ENCODE measurements at regions not wholly inside any gene's neighbourhood (a gene's known extent, or its start where the extent isn't known, plus 50 kb on each side); places are given as distances from the start of the nearest gene placed in this dataset.
"Not testable (repeated sequence)": the region's sequence is repeated elsewhere in the genome, so short reads cannot be mapped to it uniquely, and the experiment has no call there.

DNA sequence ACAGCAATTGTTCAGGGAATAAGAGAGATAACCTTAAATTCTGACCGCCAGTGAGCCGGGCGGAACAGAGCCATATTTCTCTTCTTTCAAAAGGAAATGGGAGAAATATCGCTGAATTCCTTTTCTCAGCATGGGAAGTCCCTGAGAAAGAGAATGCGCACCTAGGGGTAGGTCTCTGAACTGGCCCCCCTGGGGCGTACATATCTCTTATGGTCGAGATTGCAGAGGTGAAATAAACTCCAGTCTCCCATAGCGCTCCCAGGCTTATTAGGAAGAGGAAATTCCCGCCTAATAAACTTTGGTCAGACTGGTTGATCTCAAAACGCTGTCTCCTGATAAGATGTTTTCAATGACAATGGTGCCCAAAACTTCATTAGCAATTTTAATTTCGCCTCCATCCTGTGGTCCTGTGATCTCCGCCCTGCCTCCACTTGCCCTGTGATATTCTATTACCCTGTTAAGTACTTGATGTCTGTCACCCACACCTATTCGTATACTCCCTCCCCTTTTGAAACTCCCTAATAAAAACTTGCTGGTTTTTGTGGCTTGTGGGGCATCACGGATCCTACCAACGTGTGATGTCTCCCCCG, 195.8 kb upstream of the HMCN1 start:
- TF ChIP-seq POLR2A (IDR thresholded peaks at IDR 0.05), result not testable (repeated sequence)
- TF ChIP-seq, protein P1, sequence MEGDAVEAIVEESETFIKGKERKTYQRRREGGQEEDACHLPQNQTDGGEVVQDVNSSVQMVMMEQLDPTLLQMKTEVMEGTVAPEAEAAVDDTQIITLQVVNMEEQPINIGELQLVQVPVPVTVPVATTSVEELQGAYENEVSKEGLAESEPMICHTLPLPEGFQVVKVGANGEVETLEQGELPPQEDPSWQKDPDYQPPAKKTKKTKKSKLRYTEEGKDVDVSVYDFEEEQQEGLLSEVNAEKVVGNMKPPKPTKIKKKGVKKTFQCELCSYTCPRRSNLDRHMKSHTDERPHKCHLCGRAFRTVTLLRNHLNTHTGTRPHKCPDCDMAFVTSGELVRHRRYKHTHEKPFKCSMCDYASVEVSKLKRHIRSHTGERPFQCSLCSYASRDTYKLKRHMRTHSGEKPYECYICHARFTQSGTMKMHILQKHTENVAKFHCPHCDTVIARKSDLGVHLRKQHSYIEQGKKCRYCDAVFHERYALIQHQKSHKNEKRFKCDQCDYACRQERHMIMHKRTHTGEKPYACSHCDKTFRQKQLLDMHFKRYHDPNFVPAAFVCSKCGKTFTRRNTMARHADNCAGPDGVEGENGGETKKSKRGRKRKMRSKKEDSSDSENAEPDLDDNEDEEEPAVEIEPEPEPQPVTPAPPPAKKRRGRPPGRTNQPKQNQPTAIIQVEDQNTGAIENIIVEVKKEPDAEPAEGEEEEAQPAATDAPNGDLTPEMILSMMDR (IDR thresholded peaks at IDR 0.05), result not testable (repeated sequence)
